GM21360 (cell line): ENCODE measurements at regions not wholly inside any gene's neighbourhood (a gene's known extent, or its start where the extent isn't known, plus 50 kb on each side); places are given as distances from the start of the nearest gene placed in this dataset.
"Not testable (repeated sequence)": the region's sequence is repeated elsewhere in the genome, so short reads cannot be mapped to it uniquely, and the experiment has no call there.

Experiments used
- ATAC-seq: cut with Tn5 transposase; IDR thresholded peaks from one replicate; pipeline ENCODE4 v1.9.1; 2021; ENCODE audit warnings: mild to moderate bottlenecking, moderate library complexity; ENCODE audit not compliant: unreplicated experiment

GRCh38 chr5:4013106-4013898 is 417.7 kb downstream of the IRX1 start:
- no peak for ATAC-seq

GRCh38 chr5:4015709-4016108 is 420.1 kb downstream of the IRX1 start:
- ATAC-seq, result no peak

GRCh38 chr5:4017076-4017803 is 421.6 kb downstream of the IRX1 start:
- ATAC-seq, result no peak

- ATAC-seq, result no peak
Observed at GRCh38 chr5:4018007-4018406, 422.4 kb downstream of the IRX1 start.

GRCh38 chr5:4019009-4019769 is 423.6 kb downstream of the IRX1 start:
- ATAC-seq, result no peak

GRCh38 chr5:4019841-4020240 is 424.2 kb downstream of the IRX1 start:
- ATAC-seq, result no peak

- ATAC-seq, result no peak
Observed at GRCh38 chr5:4020400-4020799, 424.8 kb downstream of the IRX1 start.

GRCh38 chr5:4022056-4022670 is 426.5 kb downstream of the IRX1 start:
- no peak for ATAC-seq

- ATAC-seq, result no peak
Observed at GRCh38 chr5:4023091-4023752, 427.6 kb downstream of the IRX1 start.

GRCh38 chr5:4023753-4024335 is 428.2 kb downstream of the IRX1 start:
- ATAC-seq, result no peak

GRCh38 chr5:4027088-4027734 is 431.6 kb downstream of the IRX1 start:
- no peak for ATAC-seq

GRCh38 chr5:4028384-4028783 is 432.8 kb downstream of the IRX1 start:
- no peak for ATAC-seq

GRCh38 chr5:4033546-4033945 is 437.9 kb downstream of the IRX1 start:
- not testable (repeated sequence) for ATAC-seq

GRCh38 chr5:4036861-4037260 is 441.2 kb downstream of the IRX1 start:
- ATAC-seq, result no peak

GRCh38 chr5:4038994-4039393 is 443.4 kb downstream of the IRX1 start:
- no peak for ATAC-seq

- ATAC-seq, result no peak
Observed at GRCh38 chr5:4042311-4042710, 446.7 kb downstream of the IRX1 start.

- ATAC-seq, result no peak
Observed at GRCh38 chr5:4043135-4043534, 447.5 kb downstream of the IRX1 start.

GRCh38 chr5:4044881-4045280 is 449.2 kb downstream of the IRX1 start:
- ATAC-seq, result no peak

- no peak for ATAC-seq
Observed at GRCh38 chr5:4048398-4048797, 452.8 kb downstream of the IRX1 start.

GRCh38 chr5:4050203-4050602 is 454.6 kb downstream of the IRX1 start:
- no peak for ATAC-seq
